Liver (tissue), 7 donors: ENCODE measurements at regions not wholly inside any gene's neighbourhood (a gene's known extent, or its start where the extent isn't known, plus 50 kb on each side); places are given as distances from the start of the nearest gene placed in this dataset.

Experiments
- DNase-seq: peaks from one replicate; pipeline ENCODE4 v3.0.0-alpha.2; 2017; ENCODE audit warnings: low spot score
- H3K27ac ChIP-seq, 2 donors: one replicate each; pipeline ENCODE4 v1.7.0; 2013; ENCODE audit warnings: inconsistent platforms in 2 of 2, low read length in 2 of 2, control low read depth in 1 of 2, low read depth in 1 of 2, mild to moderate bottlenecking in 1 of 2
- H3K27me3 ChIP-seq, 4 donors: one replicate each; pipeline versions ENCODE4 v1.6.1 to v1.7.0; 2013; ENCODE audit warnings: low read length in 3 of 4, inconsistent platforms in 1 of 4, mild to moderate bottlenecking in 1 of 4, moderate library complexity in 1 of 4; ENCODE audit not compliant: control insufficient read depth in 4 of 4, insufficient read depth in 4 of 4
- H3K36me3 ChIP-seq, 4 donors: one replicate each; pipeline versions ENCODE4 v1.6.1 to v1.7.0; 2013; ENCODE audit warnings: low read length in 3 of 4, mild to moderate bottlenecking in 3 of 4, low read depth in 1 of 4, moderate library complexity in 1 of 4; ENCODE audit not compliant: control insufficient read depth in 4 of 4, insufficient read depth in 3 of 4
- H3K4me1 ChIP-seq, 4 donors: one replicate each; pipeline versions ENCODE4 v1.6.1 to v1.7.0; 2013; ENCODE audit warnings: low read length in 3 of 4, mild to moderate bottlenecking in 3 of 4, moderate library complexity in 1 of 4; ENCODE audit not compliant: control insufficient read depth in 4 of 4, insufficient read depth in 4 of 4
- H3K4me3 ChIP-seq, 3 donors: one replicate each; pipeline versions ENCODE4 v1.6.1 to v1.7.0; 2013; ENCODE audit warnings: low read length in 3 of 3, control low read depth in 1 of 3, low read depth in 1 of 3, mild to moderate bottlenecking in 1 of 3
- H3K9ac ChIP-seq, 2 donors: one replicate each; pipeline ENCODE4 v1.7.0; 2013; ENCODE audit warnings: low read length in 2 of 2, mild to moderate bottlenecking in 2 of 2, moderate library complexity in 2 of 2, control low read depth in 1 of 2, low read depth in 1 of 2
- H3K9me3 ChIP-seq, 4 donors: one replicate each; pipeline versions ENCODE4 v1.6.1 to v1.7.0; 2013; ENCODE audit warnings: low read length in 3 of 4; ENCODE audit not compliant: control insufficient read depth in 4 of 4
- EGR1 ChIP-seq, 2 donors: IDR thresholded peaks; 2 replicates each; pipeline ENCODE4 v1.6.1; 2016 to 2018; ENCODE audit warnings: antibody characterized with exemption in 2 of 2, low read depth in 2 of 2
- FOXA1 ChIP-seq: IDR thresholded peaks from 2 replicates; pipeline ENCODE4 v1.6.1; 2016; ENCODE audit warnings: antibody characterized with exemption
- FOXA2 ChIP-seq: IDR thresholded peaks from 2 replicates; pipeline ENCODE4 v1.6.1; 2016; ENCODE audit warnings: antibody characterized with exemption
- GABPA ChIP-seq, 2 donors: IDR thresholded peaks in 1 of 2; conservative IDR thresholded peaks in 1 of 2; 2 replicates each; pipeline ENCODE4 v1.6.1; 2016; ENCODE audit warnings: antibody characterized with exemption in 2 of 2, mild to moderate bottlenecking in 1 of 2, moderate library complexity in 1 of 2
- HNF4A ChIP-seq, 2 donors: conservative IDR thresholded peaks; 2 replicates each; pipeline ENCODE4 v1.6.1; 2016; ENCODE audit warnings: antibody characterized with exemption in 2 of 2, mild to moderate bottlenecking in 2 of 2
- HNF4G ChIP-seq: IDR thresholded peaks from 2 replicates; pipeline ENCODE4 v1.6.1; 2016; ENCODE audit warnings: antibody characterized with exemption
- JUND ChIP-seq, 2 donors: IDR thresholded peaks; 2 replicates each; pipeline ENCODE4 v1.6.1; 2016; ENCODE audit warnings: antibody characterized with exemption in 2 of 2
- MAX ChIP-seq: IDR thresholded peaks from 2 replicates; pipeline ENCODE4 v1.6.1; 2016; ENCODE audit warnings: antibody characterized with exemption
- RXRA ChIP-seq, 2 donors: IDR thresholded peaks; 2 replicates each; pipeline ENCODE4 v1.6.1; 2017 to 2018; ENCODE audit warnings: antibody characterized with exemption in 2 of 2, mild to moderate bottlenecking in 1 of 2
- SP1 ChIP-seq: IDR thresholded peaks from 2 replicates; pipeline ENCODE4 v1.6.1; 2018; ENCODE audit warnings: antibody characterized with exemption, mild to moderate bottlenecking
- TAF1 ChIP-seq: conservative IDR thresholded peaks from 2 replicates; pipeline ENCODE4 v1.6.1; 2016; ENCODE audit warnings: antibody characterized with exemption, mild to moderate bottlenecking
- YY1 ChIP-seq: IDR thresholded peaks from 2 replicates; pipeline ENCODE4 v1.6.1; 2016; ENCODE audit warnings: antibody characterized with exemption, mild to moderate bottlenecking
- ZBTB33 ChIP-seq: IDR thresholded peaks from 2 replicates; pipeline ENCODE4 v1.6.1; 2016; ENCODE audit warnings: antibody characterized with exemption
- WGBS: extraction: QIAGEN DNeasy Blood & Tissue Kit; methylation state at CpG from one replicate; pipeline ENCODE4 v1.1.7; 2013; 5-methylcytosine and 5-hydroxymethylcytosine counted together
- donor health status: healthy.
- donor health status: healthy.
- donor health status: healthy.
- donor health status: healthy.

- no peak overlapping the region for H3K4me3 ChIP-seq
Observed at GRCh38 chr10:75291805-75292204, 56.0 kb upstream of the COMTD1 start.

GRCh38 chr10:75288140-75288711 is 52.5 kb upstream of the COMTD1 start:
- WGBS: 89% methylated on average over 6 of the region's 6 CpGs
- Histone ChIP-seq H3K9ac (no peak overlapping the region), H3K4me1 (no peaks in the 10 kb centered on the region), H3K36me3 (no peaks in the 10 kb centered on the region), H3K9me3 (peaks cover 2 to 6% (median 3%) of the 10 kb centered on the region in 4 donors), H3K27ac (no peak overlapping the region), H3K4me3 (no peak overlapping the region), H3K27me3 (no peaks in the 10 kb centered on the region)
- no peak for TF ChIP-seq GABPA (IDR thresholded peaks at IDR 0.05 in 1 of 2, conservative IDR thresholded peaks at IDR 0.05 in 1 of 2)
- TF ChIP-seq RXRA (IDR thresholded peaks at IDR 0.05): no peak
- TF ChIP-seq ZBTB33: no peak
- no peak for TF ChIP-seq HNF4A (conservative IDR thresholded peaks at IDR 0.05)
- TF ChIP-seq HNF4G: no peak
- TF ChIP-seq MAX: no peak
- no peak for TF ChIP-seq JUND (IDR thresholded peaks at IDR 0.05)
- DNase-seq: no peak

More at GRCh38 chr10:75291805-75292204, 56.0 kb upstream of the COMTD1 start:
- no peak overlapping the region for H3K27ac ChIP-seq
- H3K9me3 ChIP-seq: peaks cover 2 to 6% (median 3%) of the 10 kb centered on the region in 4 donors
- no peak for TF ChIP-seq GABPA (IDR thresholded peaks at IDR 0.05 in 1 of 2, conservative IDR thresholded peaks at IDR 0.05 in 1 of 2)
- TF ChIP-seq ZBTB33: no peak
- no peak for DNase-seq
- no peaks in the 10 kb centered on the region for H3K36me3 ChIP-seq
- WGBS: 65% methylated on average over 1 of the region's 1 CpG
- no peak overlapping the region for H3K9ac ChIP-seq
- H3K27me3 ChIP-seq: peaks cover 0 to 3% (median 0%) of the 10 kb centered on the region in 4 donors
- H3K4me1 ChIP-seq: peaks cover 0 to 2% (median 2%) of the 10 kb centered on the region in 4 donors

- no peak for TF ChIP-seq FOXA2
- no peak for TF ChIP-seq GABPA (IDR thresholded peaks at IDR 0.05 in 1 of 2, conservative IDR thresholded peaks at IDR 0.05 in 1 of 2)
- no peak for TF ChIP-seq ZBTB33
- no peak for TF ChIP-seq SP1
- TF ChIP-seq EGR1 (IDR thresholded peaks at IDR 0.05; ENCODE audit: low read depth in 2 of 2): no peak
- TF ChIP-seq MAX: no peak
- TF ChIP-seq FOXA1: no peak
- no peak for TF ChIP-seq YY1
- no peak for TF ChIP-seq JUND (IDR thresholded peaks at IDR 0.05)
- TF ChIP-seq HNF4A (conservative IDR thresholded peaks at IDR 0.05): no peak
- no peak for TF ChIP-seq HNF4G
- no peak for TF ChIP-seq TAF1
- peaks cover 2 to 6% (median 3%) of the 10 kb centered on the region in 4 donors for H3K9me3 ChIP-seq
- H3K27ac ChIP-seq: no peak overlapping the region
- 90% methylated on average over 4 of the region's 4 CpGs for WGBS
- no peak for DNase-seq
- H3K36me3 ChIP-seq: no peaks in the 10 kb centered on the region
- H3K27me3 ChIP-seq: no peaks in the 10 kb centered on the region
- no peak overlapping the region for H3K9ac ChIP-seq
- no peak overlapping the region for H3K4me3 ChIP-seq
- no peaks in the 10 kb centered on the region for H3K4me1 ChIP-seq
Observed at GRCh38 chr10:75287697-75288096, 51.9 kb upstream of the COMTD1 start.
